ENCODE measurements at regions not wholly inside any gene's neighbourhood (a gene's known extent, or its start where the extent isn't known, plus 50 kb on each side); places are given as distances from the start of the nearest gene placed in this dataset.

DNA sequence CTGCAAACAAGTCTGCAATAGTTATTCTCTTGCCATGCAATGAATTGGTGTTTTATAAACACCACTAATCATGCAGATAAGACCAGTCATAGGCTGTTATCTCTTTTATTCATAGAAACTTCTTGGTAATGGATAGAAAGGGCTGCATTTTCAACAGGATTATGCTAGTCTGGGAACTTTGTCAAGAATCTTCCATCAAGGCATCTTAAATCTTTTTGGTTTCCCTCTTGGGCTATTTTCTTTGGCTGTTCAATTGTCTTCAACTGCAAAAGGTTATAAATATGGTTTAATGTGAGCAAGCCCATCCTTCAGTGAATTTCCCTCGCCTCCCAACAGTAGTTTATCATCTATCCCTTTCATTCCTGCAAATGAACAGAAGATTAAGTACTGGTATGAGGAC is 59.0 kb upstream of the MINAR1 start:
- TF ChIP-seq ZZZ3 (CRISPR knock-in tag; IDR thresholded peaks at IDR 0.05; ENCODE audit: borderline replicate concordance): no peak
- TF ChIP-seq, protein P1, sequence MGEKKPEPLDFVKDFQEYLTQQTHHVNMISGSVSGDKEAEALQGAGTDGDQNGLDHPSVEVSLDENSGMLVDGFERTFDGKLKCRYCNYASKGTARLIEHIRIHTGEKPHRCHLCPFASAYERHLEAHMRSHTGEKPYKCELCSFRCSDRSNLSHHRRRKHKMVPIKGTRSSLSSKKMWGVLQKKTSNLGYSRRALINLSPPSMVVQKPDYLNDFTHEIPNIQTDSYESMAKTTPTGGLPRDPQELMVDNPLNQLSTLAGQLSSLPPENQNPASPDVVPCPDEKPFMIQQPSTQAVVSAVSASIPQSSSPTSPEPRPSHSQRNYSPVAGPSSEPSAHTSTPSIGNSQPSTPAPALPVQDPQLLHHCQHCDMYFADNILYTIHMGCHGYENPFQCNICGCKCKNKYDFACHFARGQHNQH (CRISPR knock-in tag; IDR thresholded peaks at IDR 0.05): no peak
- TF ChIP-seq ZNF546 (CRISPR knock-in tag; conservative IDR thresholded peaks at IDR 0.05): no peak
- TF ChIP-seq EZH2 (conservative IDR thresholded peaks at IDR 0.05; ENCODE audit: low read depth, low read length): no peak
- TF ChIP-seq RFX5 (IDR thresholded peaks at IDR 0.05; ENCODE audit: low read depth, low read length): no peak
- TF ChIP-seq JUND (CRISPR knock-in tag; IDR thresholded peaks at IDR 0.05): no peak
- no peak for TF ChIP-seq RELA (CRISPR knock-in tag; IDR thresholded peaks at IDR 0.05)
- TF ChIP-seq, protein P2, sequence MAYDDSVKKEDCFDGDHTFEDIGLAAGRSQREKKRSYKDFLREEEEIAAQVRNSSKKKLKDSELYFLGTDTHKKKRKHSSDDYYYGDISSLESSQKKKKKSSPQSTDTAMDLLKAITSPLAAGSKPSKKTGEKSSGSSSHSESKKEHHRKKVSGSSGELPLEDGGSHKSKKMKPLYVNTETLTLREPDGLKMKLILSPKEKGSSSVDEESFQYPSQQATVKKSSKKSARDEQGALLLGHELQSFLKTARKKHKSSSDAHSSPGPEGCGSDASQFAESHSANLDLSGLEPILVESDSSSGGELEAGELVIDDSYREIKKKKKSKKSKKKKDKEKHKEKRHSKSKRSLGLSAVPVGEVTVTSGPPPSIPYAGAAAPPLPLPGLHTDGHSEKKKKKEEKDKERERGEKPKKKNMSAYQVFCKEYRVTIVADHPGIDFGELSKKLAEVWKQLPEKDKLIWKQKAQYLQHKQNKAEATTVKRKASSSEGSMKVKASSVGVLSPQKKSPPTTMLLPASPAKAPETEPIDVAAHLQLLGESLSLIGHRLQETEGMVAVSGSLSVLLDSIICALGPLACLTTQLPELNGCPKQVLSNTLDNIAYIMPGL (CRISPR knock-in tag; IDR thresholded peaks at IDR 0.05; ENCODE audit: borderline replicate concordance in 1 of 2, low read depth in 1 of 2): no peak
- TF ChIP-seq, protein P3, sequence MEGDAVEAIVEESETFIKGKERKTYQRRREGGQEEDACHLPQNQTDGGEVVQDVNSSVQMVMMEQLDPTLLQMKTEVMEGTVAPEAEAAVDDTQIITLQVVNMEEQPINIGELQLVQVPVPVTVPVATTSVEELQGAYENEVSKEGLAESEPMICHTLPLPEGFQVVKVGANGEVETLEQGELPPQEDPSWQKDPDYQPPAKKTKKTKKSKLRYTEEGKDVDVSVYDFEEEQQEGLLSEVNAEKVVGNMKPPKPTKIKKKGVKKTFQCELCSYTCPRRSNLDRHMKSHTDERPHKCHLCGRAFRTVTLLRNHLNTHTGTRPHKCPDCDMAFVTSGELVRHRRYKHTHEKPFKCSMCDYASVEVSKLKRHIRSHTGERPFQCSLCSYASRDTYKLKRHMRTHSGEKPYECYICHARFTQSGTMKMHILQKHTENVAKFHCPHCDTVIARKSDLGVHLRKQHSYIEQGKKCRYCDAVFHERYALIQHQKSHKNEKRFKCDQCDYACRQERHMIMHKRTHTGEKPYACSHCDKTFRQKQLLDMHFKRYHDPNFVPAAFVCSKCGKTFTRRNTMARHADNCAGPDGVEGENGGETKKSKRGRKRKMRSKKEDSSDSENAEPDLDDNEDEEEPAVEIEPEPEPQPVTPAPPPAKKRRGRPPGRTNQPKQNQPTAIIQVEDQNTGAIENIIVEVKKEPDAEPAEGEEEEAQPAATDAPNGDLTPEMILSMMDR (CRISPR knock-in tag; IDR thresholded peaks at IDR 0.05): no peak
- no peak for TF ChIP-seq ZNF724P (CRISPR knock-in tag; IDR thresholded peaks at IDR 0.05; ENCODE audit: borderline replicate concordance)
- TF ChIP-seq FOXJ3 (CRISPR knock-in tag; IDR thresholded peaks at IDR 0.05; ENCODE audit: borderline replicate concordance): no peak
- no peak for TF ChIP-seq MEIS1 (CRISPR knock-in tag; IDR thresholded peaks at IDR 0.05; ENCODE audit: borderline replicate concordance)
- TF ChIP-seq, protein P4, sequence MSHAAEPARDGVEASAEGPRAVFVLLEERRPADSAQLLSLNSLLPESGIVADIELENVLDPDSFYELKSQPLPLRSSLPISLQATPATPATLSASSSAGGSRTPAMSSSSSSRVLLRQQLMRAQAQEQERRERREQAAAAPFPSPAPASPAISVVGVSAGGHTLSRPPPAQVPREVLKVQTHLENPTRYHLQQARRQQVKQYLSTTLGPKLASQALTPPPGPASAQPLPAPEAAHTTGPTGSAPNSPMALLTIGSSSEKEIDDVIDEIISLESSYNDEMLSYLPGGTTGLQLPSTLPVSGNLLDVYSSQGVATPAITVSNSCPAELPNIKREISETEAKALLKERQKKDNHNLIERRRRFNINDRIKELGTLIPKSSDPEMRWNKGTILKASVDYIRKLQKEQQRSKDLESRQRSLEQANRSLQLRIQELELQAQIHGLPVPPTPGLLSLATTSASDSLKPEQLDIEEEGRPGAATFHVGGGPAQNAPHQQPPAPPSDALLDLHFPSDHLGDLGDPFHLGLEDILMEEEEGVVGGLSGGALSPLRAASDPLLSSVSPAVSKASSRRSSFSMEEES (CRISPR knock-in tag; IDR thresholded peaks at IDR 0.05): no peak
